GM19438 (cell line): ENCODE measurements at regions not wholly inside any gene's neighbourhood (a gene's known extent, or its start where the extent isn't known, plus 50 kb on each side); places are given as distances from the start of the nearest gene placed in this dataset.

Experiments
- ATAC-seq: cut with Tn5 transposase; IDR thresholded peaks from one replicate; pipeline ENCODE4 v1.9.1; 2021; ENCODE audit warnings: low read depth; ENCODE audit not compliant: unreplicated experiment

GRCh38 chr5:165882099-165882498 lies 2376.7 kb downstream of the MAT2B start:
- ATAC-seq: no peak

GRCh38 chr5:165885623-165886350 lies 2380.4 kb downstream of the MAT2B start:
- ATAC-seq: no peak

- no peak for ATAC-seq
These were observed 2381.7 kb downstream of the MAT2B start for GRCh38 chr5:165887147-165887546.

- ATAC-seq: no peak
These were observed 2387.0 kb downstream of the MAT2B start for GRCh38 chr5:165892383-165892782.

GRCh38 chr5:165894916-165895315 lies 2389.5 kb downstream of the MAT2B start:
- no peak for ATAC-seq

- no peak for ATAC-seq
These were observed 2387.6 kb upstream of the WWC1 start for GRCh38 chr5:165903835-165904234.

- ATAC-seq: no peak
These were observed 2384.6 kb upstream of the WWC1 start for GRCh38 chr5:165906871-165907270.

- no peak for ATAC-seq
These were observed 2378.4 kb upstream of the WWC1 start for GRCh38 chr5:165913059-165913458.

GRCh38 chr5:165914456-165914855 lies 2377.0 kb upstream of the WWC1 start:
- no peak for ATAC-seq

GRCh38 chr5:165919196-165919595 lies 2372.2 kb upstream of the WWC1 start:
- ATAC-seq: no peak

GRCh38 chr5:165920655-165921054 lies 2370.8 kb upstream of the WWC1 start:
- no peak for ATAC-seq

- ATAC-seq: no peak
These were observed 2362.5 kb upstream of the WWC1 start for GRCh38 chr5:165928971-165929370.

GRCh38 chr5:165940541-165940940 lies 2350.9 kb upstream of the WWC1 start:
- ATAC-seq: no peak

- no peak for ATAC-seq
These were observed 2334.6 kb upstream of the WWC1 start for GRCh38 chr5:165956854-165957253.

GRCh38 chr5:165981671-165982070 lies 2309.8 kb upstream of the WWC1 start:
- no peak for ATAC-seq

GRCh38 chr5:165996201-165996875 lies 2295.1 kb upstream of the WWC1 start:
- no peak for ATAC-seq

- no peak for ATAC-seq
These were observed 2291.6 kb upstream of the WWC1 start for GRCh38 chr5:165999693-166000320.

- no peak for ATAC-seq
These were observed 2287.4 kb upstream of the WWC1 start for GRCh38 chr5:166004006-166004405.

GRCh38 chr5:166013415-166013814 lies 2278.0 kb upstream of the WWC1 start:
- ATAC-seq: no peak

GRCh38 chr5:166014256-166014655 lies 2277.2 kb upstream of the WWC1 start:
- no peak for ATAC-seq

GRCh38 chr5:166018716-166019115 lies 2272.7 kb upstream of the WWC1 start:
- ATAC-seq: no peak

- ATAC-seq: no peak
These were observed 2269.4 kb upstream of the WWC1 start for GRCh38 chr5:166022065-166022464.
